ENCODE measurements at regions not wholly inside any gene's neighbourhood (a gene's known extent, or its start where the extent isn't known, plus 50 kb on each side); places are given as distances from the start of the nearest gene placed in this dataset.

DNA sequence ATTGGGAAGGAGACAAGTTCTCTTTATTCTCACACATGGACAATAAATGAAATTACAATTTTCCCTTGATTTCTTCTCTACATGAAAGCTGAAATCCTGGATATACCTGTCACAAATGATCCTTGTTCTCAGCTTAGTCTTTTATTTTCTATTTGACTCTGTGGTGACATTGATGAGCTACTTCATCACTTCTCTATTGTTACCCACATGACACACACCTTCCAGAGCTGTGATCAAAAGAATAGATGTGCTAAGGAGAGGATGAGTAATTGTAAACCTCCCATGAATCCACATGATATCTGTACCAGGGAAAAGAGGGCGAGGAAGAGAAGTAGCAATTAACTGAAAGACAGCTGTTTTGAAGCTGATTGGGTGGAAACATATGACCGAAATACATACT lies 102.0 kb downstream of the CAVIN4 start:
- TF ChIP-seq, protein P1, sequence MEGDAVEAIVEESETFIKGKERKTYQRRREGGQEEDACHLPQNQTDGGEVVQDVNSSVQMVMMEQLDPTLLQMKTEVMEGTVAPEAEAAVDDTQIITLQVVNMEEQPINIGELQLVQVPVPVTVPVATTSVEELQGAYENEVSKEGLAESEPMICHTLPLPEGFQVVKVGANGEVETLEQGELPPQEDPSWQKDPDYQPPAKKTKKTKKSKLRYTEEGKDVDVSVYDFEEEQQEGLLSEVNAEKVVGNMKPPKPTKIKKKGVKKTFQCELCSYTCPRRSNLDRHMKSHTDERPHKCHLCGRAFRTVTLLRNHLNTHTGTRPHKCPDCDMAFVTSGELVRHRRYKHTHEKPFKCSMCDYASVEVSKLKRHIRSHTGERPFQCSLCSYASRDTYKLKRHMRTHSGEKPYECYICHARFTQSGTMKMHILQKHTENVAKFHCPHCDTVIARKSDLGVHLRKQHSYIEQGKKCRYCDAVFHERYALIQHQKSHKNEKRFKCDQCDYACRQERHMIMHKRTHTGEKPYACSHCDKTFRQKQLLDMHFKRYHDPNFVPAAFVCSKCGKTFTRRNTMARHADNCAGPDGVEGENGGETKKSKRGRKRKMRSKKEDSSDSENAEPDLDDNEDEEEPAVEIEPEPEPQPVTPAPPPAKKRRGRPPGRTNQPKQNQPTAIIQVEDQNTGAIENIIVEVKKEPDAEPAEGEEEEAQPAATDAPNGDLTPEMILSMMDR (IDR thresholded peaks at IDR 0.05): no peak
- no peak for TF ChIP-seq ZFX (IDR thresholded peaks at IDR 0.05; ENCODE audit: borderline replicate concordance)
